Fibroblast of the aortic adventitia (primary cell): ENCODE measurements at regions not wholly inside any gene's neighbourhood (a gene's known extent, or its start where the extent isn't known, plus 50 kb on each side); places are given as distances from the start of the nearest gene placed in this dataset.

Source experiments
- DNase-seq: peaks from one replicate; pipeline ENCODE4 v3.0.0-alpha.2; 2010; ENCODE audit warnings: low read depth
- H3K4me3 ChIP-seq: 2 replicates; pipeline ENCODE4 v1.5.1; 2011; ENCODE audit warnings: low read depth, mild to moderate bottlenecking, control low read depth, low read length, moderate library complexity
- CTCF ChIP-seq: IDR thresholded peaks from 2 replicates; pipeline ENCODE4 v1.5.1; 2011; ENCODE audit warnings: mild to moderate bottlenecking, low read length, control low read depth, inconsistent platforms; ENCODE audit not compliant: insufficient read depth

GRCh38 chr20:56758706-56759105, 129.6 kb downstream of the TFAP2C start:
- TF ChIP-seq CTCF, result no peak
- DNase-seq, result no peak
- no peak overlapping the region for H3K4me3 ChIP-seq

GRCh38 chr20:56759741-56760278, 130.7 kb downstream of the TFAP2C start:
- no peak for DNase-seq
- TF ChIP-seq CTCF, result no peak
- H3K4me3 ChIP-seq, result no peak overlapping the region

DNA sequence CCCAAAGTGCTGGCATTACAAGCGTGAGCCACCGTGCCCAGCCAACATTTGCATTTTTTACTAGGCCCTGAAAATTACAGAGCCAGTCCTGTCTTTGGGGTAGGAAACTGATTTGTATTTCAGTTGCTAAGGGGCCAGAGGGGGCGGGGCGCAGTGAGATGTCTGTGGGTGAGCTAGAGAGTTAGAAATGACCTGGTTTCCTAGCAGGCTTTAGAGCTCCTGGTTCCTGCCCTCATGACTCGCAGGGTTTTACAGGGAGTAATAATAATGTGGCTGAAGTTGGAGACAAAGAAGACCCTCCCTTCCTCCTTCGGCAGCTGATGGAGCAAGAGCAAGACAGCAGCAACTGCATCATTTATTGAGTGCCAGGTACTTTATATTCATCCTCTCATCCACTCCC, 131.5 kb downstream of the TFAP2C start:
- no peak overlapping the region for H3K4me3 ChIP-seq
- no peak for TF ChIP-seq CTCF
- DNase-seq, result no peak

- no peak overlapping the region for H3K4me3 ChIP-seq
- TF ChIP-seq CTCF, result no peak
- DNase-seq, result no peak
These were observed 132.3 kb downstream of the TFAP2C start for GRCh38 chr20:56761393-56761792.

GRCh38 chr20:56762401-56762800, 133.3 kb downstream of the TFAP2C start:
- DNase-seq, result no peak
- TF ChIP-seq CTCF, result no peak
- H3K4me3 ChIP-seq, result no peak overlapping the region

GRCh38 chr20:56762829-56763228, 133.7 kb downstream of the TFAP2C start:
- no peak for DNase-seq
- no peak overlapping the region for H3K4me3 ChIP-seq
- no peak for TF ChIP-seq CTCF

- no peak for DNase-seq
- no peak overlapping the region for H3K4me3 ChIP-seq
- TF ChIP-seq CTCF, result no peak
These were observed 135.6 kb downstream of the TFAP2C start for GRCh38 chr20:56764671-56765070.
